Tibial nerve (tissue), 4 donors: ENCODE measurements at regions not wholly inside any gene's neighbourhood (a gene's known extent, or its start where the extent isn't known, plus 50 kb on each side); places are given as distances from the start of the nearest gene placed in this dataset.

Source experiments
- DNase-seq, 2 donors: peaks; one replicate each; pipeline ENCODE4 v3.0.0-alpha.2; 2019; ENCODE audit warnings: low spot score in 2 of 2
- H3K27ac ChIP-seq, 4 donors: fragments of 200-600 bp; sonication (generic) in 3 of 4; one replicate each; pipeline ENCODE4 v1.5.1; 2017 to 2019; ENCODE audit warnings: mild to moderate bottlenecking in 1 of 4
- H3K27me3 ChIP-seq, 2 donors: fragments of 200-600 bp; sonication (generic) in 1 of 2; one replicate each; pipeline versions ENCODE4 v1.5.1 to v1.6.0; 2017 to 2019
- H3K36me3 ChIP-seq, 3 donors: fragments of 200-600 bp; sonication (generic); one replicate each; pipeline ENCODE4 v1.5.1; 2018 to 2019
- H3K4me1 ChIP-seq, 4 donors: fragments of 200-600 bp; sonication (generic) in 3 of 4; one replicate each; pipeline ENCODE4 v1.5.1; 2017 to 2019
- H3K4me3 ChIP-seq, 4 donors: fragments of 200-600 bp; sonication (generic) in 3 of 4; one replicate each; pipeline ENCODE4 v1.5.1; 2017 to 2019; ENCODE audit warnings: mild to moderate bottlenecking in 1 of 4, moderate library complexity in 1 of 4
- H3K9me3 ChIP-seq, 4 donors: fragments of 200-600 bp; sonication (generic) in 3 of 4; one replicate each; pipeline ENCODE4 v1.5.1; 2017 to 2019
- EP300 ChIP-seq, 2 donors: sonication (generic); formaldehyde crosslinking; IDR thresholded peaks; one replicate each; pipeline ENCODE4 v1.6.1; 2017; ENCODE audit warnings: antibody characterized with exemption in 2 of 2, mild to moderate bottlenecking in 1 of 2
- POLR2A ChIP-seq, 2 donors: fragments of 450-650 bp; IDR thresholded peaks; one replicate each; pipeline ENCODE4 v1.6.1; 2017; ENCODE audit warnings: antibody characterized with exemption in 2 of 2, mild to moderate bottlenecking in 2 of 2, moderate library complexity in 2 of 2
- WGBS, 2 donors: methylation state at CpG; one replicate each; pipeline ENCODE4 v1.1.5; 2018; 5-methylcytosine and 5-hydroxymethylcytosine counted together
- TF ChIP-seq, protein P1 (sequence below), 5 experiments: fragments of 200-600 bp in 3 of 5; fragments of 450-650 bp in 2 of 5; sonication (generic) in 3 of 5; IDR thresholded peaks; one replicate each; pipeline ENCODE4 v1.5.1; 2016 to 2019; ENCODE audit warnings: antibody characterized with exemption in 5 of 5, mild to moderate bottlenecking in 3 of 5, moderate library complexity in 2 of 5

GRCh38 chr2:236696834-236697233 is 127.2 kb downstream of the ACKR3 start:
- no peak for DNase-seq
- no peak overlapping the region for H3K27ac ChIP-seq
- H3K36me3 ChIP-seq, result no peaks in the 10 kb centered on the region
- H3K9me3 ChIP-seq, result no peaks in the 10 kb centered on the region
- TF ChIP-seq, protein P1, sequence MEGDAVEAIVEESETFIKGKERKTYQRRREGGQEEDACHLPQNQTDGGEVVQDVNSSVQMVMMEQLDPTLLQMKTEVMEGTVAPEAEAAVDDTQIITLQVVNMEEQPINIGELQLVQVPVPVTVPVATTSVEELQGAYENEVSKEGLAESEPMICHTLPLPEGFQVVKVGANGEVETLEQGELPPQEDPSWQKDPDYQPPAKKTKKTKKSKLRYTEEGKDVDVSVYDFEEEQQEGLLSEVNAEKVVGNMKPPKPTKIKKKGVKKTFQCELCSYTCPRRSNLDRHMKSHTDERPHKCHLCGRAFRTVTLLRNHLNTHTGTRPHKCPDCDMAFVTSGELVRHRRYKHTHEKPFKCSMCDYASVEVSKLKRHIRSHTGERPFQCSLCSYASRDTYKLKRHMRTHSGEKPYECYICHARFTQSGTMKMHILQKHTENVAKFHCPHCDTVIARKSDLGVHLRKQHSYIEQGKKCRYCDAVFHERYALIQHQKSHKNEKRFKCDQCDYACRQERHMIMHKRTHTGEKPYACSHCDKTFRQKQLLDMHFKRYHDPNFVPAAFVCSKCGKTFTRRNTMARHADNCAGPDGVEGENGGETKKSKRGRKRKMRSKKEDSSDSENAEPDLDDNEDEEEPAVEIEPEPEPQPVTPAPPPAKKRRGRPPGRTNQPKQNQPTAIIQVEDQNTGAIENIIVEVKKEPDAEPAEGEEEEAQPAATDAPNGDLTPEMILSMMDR (IDR thresholded peaks at IDR 0.05), result no peak
- no peak for TF ChIP-seq POLR2A (IDR thresholded peaks at IDR 0.05)
- no peak for TF ChIP-seq EP300 (IDR thresholded peaks at IDR 0.05)
- no peak overlapping the region for H3K4me3 ChIP-seq
- 60 to 65% methylated on average over 3 of the region's 3 CpGs for WGBS, 2 donors
- no peaks in the 10 kb centered on the region for H3K4me1 ChIP-seq
- H3K27me3 ChIP-seq, result no peaks in the 10 kb centered on the region

GRCh38 chr2:236698016-236698627 is 128.5 kb downstream of the ACKR3 start:
- H3K27ac ChIP-seq, result no peak overlapping the region
- no peak overlapping the region for H3K4me3 ChIP-seq
- TF ChIP-seq, protein P1 (IDR thresholded peaks at IDR 0.05), result no peak
- no peak for TF ChIP-seq EP300 (IDR thresholded peaks at IDR 0.05)
- TF ChIP-seq POLR2A (IDR thresholded peaks at IDR 0.05), result no peak
- no peaks in the 10 kb centered on the region for H3K9me3 ChIP-seq
- WGBS, 2 donors, result 90 to 91% methylated on average over 8 of the region's 8 CpGs
- peaks cover 0 to 5% (median 0%) of the 10 kb centered on the region in 4 donors for H3K4me1 ChIP-seq
- H3K36me3 ChIP-seq, result no peaks in the 10 kb centered on the region
- no peak for DNase-seq
- no peaks in the 10 kb centered on the region for H3K27me3 ChIP-seq

- Histone ChIP-seq H3K27ac (no peak overlapping the region), H3K4me3 (no peak overlapping the region), H3K36me3 (no peaks in the 10 kb centered on the region), H3K27me3 (no peaks in the 10 kb centered on the region), H3K4me1 (peaks cover 0 to 5% (median 0%) of the 10 kb centered on the region in 4 donors), H3K9me3 (no peaks in the 10 kb centered on the region)
- 94 to 96% methylated on average over 4 of the region's 4 CpGs for WGBS, 2 donors
- no peak for DNase-seq
- TF ChIP-seq, protein P1 (IDR thresholded peaks at IDR 0.05), result no peak
- TF ChIP-seq POLR2A (IDR thresholded peaks at IDR 0.05), result no peak
- TF ChIP-seq EP300 (IDR thresholded peaks at IDR 0.05), result no peak
Observed at GRCh38 chr2:236700703-236701102, 131.1 kb downstream of the ACKR3 start.

DNA sequence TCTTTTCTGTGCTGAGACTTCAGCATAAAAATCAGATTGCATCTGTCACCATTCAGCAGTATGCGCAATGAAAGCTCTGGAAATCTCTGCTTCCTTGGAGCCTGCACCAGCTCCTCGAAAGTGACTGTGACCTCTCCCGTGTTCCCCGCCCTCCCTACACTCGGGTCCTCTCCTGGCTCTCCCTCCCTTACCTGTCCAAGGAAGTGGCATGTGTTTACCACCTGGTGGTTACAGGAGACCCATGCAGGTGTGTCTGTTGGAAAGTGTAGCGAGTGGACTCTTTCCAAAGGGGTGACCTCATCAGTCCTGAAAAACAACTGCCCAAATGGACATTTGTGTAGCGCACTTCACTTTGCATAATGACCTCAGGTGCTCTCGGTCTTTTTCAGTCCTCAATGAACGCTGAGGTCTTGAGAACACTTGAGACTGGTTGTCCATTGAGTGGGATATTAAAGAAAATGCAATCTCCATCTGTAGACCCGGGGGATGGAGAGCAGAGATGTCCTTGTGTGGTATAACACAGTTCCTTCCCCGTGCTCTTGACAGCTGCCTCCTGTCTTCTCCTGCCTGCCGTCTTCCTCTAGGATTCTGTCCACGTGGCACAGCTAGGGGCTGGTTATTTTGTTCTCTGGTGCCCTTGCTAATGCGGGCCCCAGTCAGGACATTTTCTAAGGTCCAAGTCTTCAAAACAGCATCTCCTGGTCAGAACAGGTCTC is 133.2 kb downstream of the ACKR3 start:
- no peaks in the 10 kb centered on the region for H3K27me3 ChIP-seq
- H3K4me3 ChIP-seq, result no peak overlapping the region
- no peak for DNase-seq
- H3K36me3 ChIP-seq, result no peaks in the 10 kb centered on the region
- H3K9me3 ChIP-seq, result no peaks in the 10 kb centered on the region
- H3K27ac ChIP-seq, result no peak overlapping the region
- TF ChIP-seq POLR2A (IDR thresholded peaks at IDR 0.05), result no peak
- TF ChIP-seq, protein P1 (IDR thresholded peaks at IDR 0.05), result no peak
- no peak for TF ChIP-seq EP300 (IDR thresholded peaks at IDR 0.05)
- 88 to 91% methylated on average over 14 of the region's 14 CpGs for WGBS, 2 donors
- peaks cover 0 to 5% (median 0%) of the 10 kb centered on the region in 4 donors for H3K4me1 ChIP-seq

GRCh38 chr2:236703373-236703709 is 133.7 kb downstream of the ACKR3 start:
- TF ChIP-seq, protein P1 (IDR thresholded peaks at IDR 0.05), result no peak
- TF ChIP-seq EP300 (IDR thresholded peaks at IDR 0.05) (no peak), POLR2A (IDR thresholded peaks at IDR 0.05) (no peak)
- Histone ChIP-seq H3K4me1 (peaks cover 0 to 5% (median 0%) of the 10 kb centered on the region in 4 donors), H3K9me3 (no peaks in the 10 kb centered on the region), H3K4me3 (no peak overlapping the region), H3K36me3 (no peaks in the 10 kb centered on the region), H3K27me3 (no peaks in the 10 kb centered on the region), H3K27ac (no peak overlapping the region)
- WGBS, 2 donors, result 92 to 96% methylated on average over 2 of the region's 2 CpGs
- DNase-seq, result no peak
